H9 (cell line): ENCODE measurements at regions not wholly inside any gene's neighbourhood (a gene's known extent, or its start where the extent isn't known, plus 50 kb on each side); places are given as distances from the start of the nearest gene placed in this dataset.

Experiments used
- DNase-seq: peaks from one replicate; pipeline ENCODE4 v3.0.0-alpha.2; 2017
- H2AFZ ChIP-seq: one replicate; pipeline ENCODE4 v1.6.1; 2013; ENCODE audit warnings: mild to moderate bottlenecking, low read length, control low read depth, moderate library complexity
- H2AK5ac ChIP-seq: 2 replicates; pipeline ENCODE4 v1.6.1; 2013; ENCODE audit warnings: low read length, control low read depth, mixed read lengths; ENCODE audit not compliant: insufficient read length
- H2BK120ac ChIP-seq: one replicate; pipeline ENCODE4 v1.6.1; 2013; ENCODE audit warnings: low read depth, mild to moderate bottlenecking, low read length, control low read depth, inconsistent platforms; ENCODE audit not compliant: poor library complexity, severe bottlenecking
- H2BK12ac ChIP-seq: 2 replicates; pipeline ENCODE4 v1.6.1; 2013; ENCODE audit warnings: low read length, control low read depth, mixed read lengths, low read depth; ENCODE audit not compliant: insufficient read length
- H2BK15ac ChIP-seq: 2 replicates; pipeline ENCODE4 v1.6.1; 2013; ENCODE audit warnings: low read depth, low read length, control low read depth
- H2BK20ac ChIP-seq: one replicate; pipeline ENCODE4 v1.6.1; 2013; ENCODE audit warnings: low read depth, mild to moderate bottlenecking, low read length, control low read depth, inconsistent platforms; ENCODE audit not compliant: poor library complexity, severe bottlenecking
- H2BK5ac ChIP-seq: 2 replicates; pipeline ENCODE4 v1.6.1; 2013; ENCODE audit warnings: low read length, control low read depth, mixed read lengths; ENCODE audit not compliant: insufficient read length
- H3K14ac ChIP-seq: 2 replicates; pipeline ENCODE4 v1.6.1; 2013; ENCODE audit warnings: low read length, control low read depth; ENCODE audit not compliant: insufficient read depth
- H3K18ac ChIP-seq: 2 replicates; pipeline ENCODE4 v1.6.1; 2013; ENCODE audit warnings: low read depth, mild to moderate bottlenecking, mixed read lengths, low read length, control low read depth; ENCODE audit not compliant: insufficient read length
- H3K23ac ChIP-seq: 2 replicates; pipeline ENCODE4 v1.6.1; 2013; ENCODE audit warnings: low read length, control low read depth, mixed read lengths, low read depth; ENCODE audit not compliant: insufficient read length
- H3K23me2 ChIP-seq: 2 replicates; pipeline ENCODE4 v1.6.1; 2013; ENCODE audit warnings: low read depth, mild to moderate bottlenecking, mixed read lengths, low read length, control low read depth; ENCODE audit not compliant: insufficient read length, poor library complexity, severe bottlenecking
- H3K27ac ChIP-seq: 2 replicates; pipeline ENCODE4 v1.5.1; 2013; ENCODE audit warnings: low read length, control low read depth, mixed read lengths, low read depth; ENCODE audit not compliant: insufficient read length
- H3K27me3 ChIP-seq: 2 replicates; pipeline ENCODE4 v1.6.1; 2013; ENCODE audit warnings: low read length, control low read depth, inconsistent platforms; ENCODE audit not compliant: insufficient read depth
- H3K4ac ChIP-seq: 2 replicates; pipeline ENCODE4 v1.6.1; 2013; ENCODE audit warnings: low read depth, mild to moderate bottlenecking, control low read depth, inconsistent platforms, low read length, moderate library complexity
- H3K4me1 ChIP-seq: 2 replicates; pipeline ENCODE4 v1.6.1; 2013; ENCODE audit warnings: low read length, control low read depth, inconsistent platforms; ENCODE audit not compliant: insufficient read depth
- H3K4me2 ChIP-seq: 2 replicates; pipeline ENCODE4 v1.6.1; 2013; ENCODE audit warnings: low read length, control low read depth, mixed read lengths; ENCODE audit not compliant: insufficient read length, insufficient read depth
- H3K56ac ChIP-seq: 2 replicates; pipeline ENCODE4 v1.6.1; 2013; ENCODE audit warnings: low read depth, mild to moderate bottlenecking, mixed read lengths, low read length, control low read depth; ENCODE audit not compliant: insufficient read length
- H3K79me1 ChIP-seq: 2 replicates; pipeline ENCODE4 v1.6.1; 2013; ENCODE audit warnings: low read depth, mild to moderate bottlenecking, moderate library complexity, low read length, control low read depth, inconsistent platforms; ENCODE audit not compliant: insufficient read depth, poor library complexity, severe bottlenecking
- H3K79me2 ChIP-seq: 2 replicates; pipeline ENCODE4 v1.6.1; 2013; ENCODE audit warnings: low read length, control low read depth, inconsistent platforms; ENCODE audit not compliant: insufficient read depth
- H3K9ac ChIP-seq: 2 replicates; pipeline ENCODE4 v1.6.1; 2013; ENCODE audit warnings: low read length, control low read depth, mixed read lengths; ENCODE audit not compliant: insufficient read length; ENCODE audit errors: extremely low read depth
- H3K9me3 ChIP-seq: one replicate; pipeline ENCODE4 v1.6.1; 2013; ENCODE audit warnings: low read depth, low read length, inconsistent platforms; ENCODE audit not compliant: control insufficient read depth
- H3T11ph ChIP-seq: one replicate; pipeline ENCODE4 v1.6.1; 2013; ENCODE audit warnings: mild to moderate bottlenecking, low read length, control low read depth, inconsistent platforms
- H4K20me1 ChIP-seq: one replicate; pipeline ENCODE4 v1.6.1; 2013; ENCODE audit not compliant: control insufficient read depth, insufficient read length, insufficient read depth
- H4K5ac ChIP-seq: 2 replicates; pipeline ENCODE4 v1.6.1; 2013; ENCODE audit warnings: low read depth, mild to moderate bottlenecking, mixed read lengths, low read length, control low read depth; ENCODE audit not compliant: insufficient read length
- H4K8ac ChIP-seq: replicated peaks from 2 replicates; pipeline ENCODE4 v1.6.1; 2013; ENCODE audit warnings: low read length, control low read depth, mixed read lengths, low read depth; ENCODE audit not compliant: insufficient read length
- H4K91ac ChIP-seq: 2 replicates; pipeline ENCODE4 v1.6.1; 2013; ENCODE audit warnings: low read depth, mild to moderate bottlenecking, moderate library complexity, mixed read lengths, low read length, control low read depth; ENCODE audit not compliant: insufficient read length
- H3K27ac Mint-ChIP-seq, 3 experiments: 2 replicates in 2 of 3; 3 replicates in 1 of 3; pipeline ENCODE4 v1.8.0; 2020 to 2021; ENCODE audit warnings: mixed read lengths in 3 of 3, mild to moderate bottlenecking in 1 of 3, moderate library complexity in 1 of 3
- H3K27me3 Mint-ChIP-seq: 2 replicates; pipeline ENCODE4 v1.8.0; 2021; ENCODE audit warnings: low read depth, mild to moderate bottlenecking, moderate library complexity, mixed read lengths
- H3K36me3 Mint-ChIP-seq, 3 experiments: 2 replicates in 2 of 3; 3 replicates in 1 of 3; pipeline ENCODE4 v1.8.0; 2020 to 2021; ENCODE audit warnings: low read depth in 3 of 3, mixed read lengths in 3 of 3; ENCODE audit not compliant: insufficient read depth in 1 of 3
- H3K4me1 Mint-ChIP-seq, 2 experiments: 2 replicates each; pipeline ENCODE4 v1.8.0; 2020; ENCODE audit warnings: mixed read lengths in 2 of 2
- H3K4me3 Mint-ChIP-seq, 2 experiments: 2 replicates in 1 of 2; 3 replicates in 1 of 2; pipeline ENCODE4 v1.8.0; 2020 to 2021; ENCODE audit warnings: mild to moderate bottlenecking in 2 of 2, mixed read lengths in 2 of 2, moderate library complexity in 1 of 2
- H3K9me3 Mint-ChIP-seq, 2 experiments: 2 replicates in 1 of 2; 3 replicates in 1 of 2; pipeline ENCODE4 v1.8.0; 2020; ENCODE audit warnings: mild to moderate bottlenecking in 2 of 2, mixed read lengths in 2 of 2, moderate library complexity in 1 of 2
- CTCF ChIP-seq: fragments of 200-600 bp; sonication (generic); conservative IDR thresholded peaks from 3 replicates; pipeline ENCODE4 v1.8.0; 2021; ENCODE audit warnings: antibody characterized with exemption, mild to moderate bottlenecking
- WGBS: extraction: QIAGEN DNeasy Blood & Tissue Kit; methylation state at CpG from one replicate; pipeline ENCODE4 v1.1.7; 2013; ENCODE audit warnings: missing lambda C conversion rate, low lambda C conversion rate, mixed read lengths; ENCODE audit not compliant: insufficient read length; ENCODE audit errors: extremely low coverage; 5-methylcytosine and 5-hydroxymethylcytosine counted together

- no peak overlapping the region for H3K4me2 ChIP-seq
- H3K4ac ChIP-seq, result no peak overlapping the region
- H3K4me1 Mint-ChIP-seq, result peaks cover 5% of the 10 kb centered on the region in 2 experiments; a peak in 2 of 4 replicates
- H4K20me1 ChIP-seq, result no peaks in the 10 kb centered on the region
- no peak overlapping the region for H2BK15ac ChIP-seq
- H3K18ac ChIP-seq, result no peak overlapping the region
- no peak overlapping the region for H3K23ac ChIP-seq
- no peak overlapping the region for H2BK12ac ChIP-seq
- H3K14ac ChIP-seq, result no peak overlapping the region
- no peaks in the 10 kb centered on the region for H3K36me3 Mint-ChIP-seq
- H3K79me2 ChIP-seq, result no peaks in the 10 kb centered on the region
- H4K5ac ChIP-seq, result no peak overlapping the region
- no peak for DNase-seq
- H2BK20ac ChIP-seq, result no peak overlapping the region
- H3K23me2 ChIP-seq, result no peaks in the 10 kb centered on the region
- no peak overlapping the region for H3K56ac ChIP-seq
- H3K27ac ChIP-seq, result no peak overlapping the region
- no peak for TF ChIP-seq CTCF
- no peak overlapping the region for H3K4me3 Mint-ChIP-seq
- H3K9ac ChIP-seq, result no peak overlapping the region
- no peak overlapping the region for H4K91ac ChIP-seq
- no peaks in the 10 kb centered on the region; a peak in 1 of 5 replicates for H3K9me3 Mint-ChIP-seq
- no peak overlapping the region for H2BK120ac ChIP-seq
- H3T11ph ChIP-seq, result no peak overlapping the region
- H3K27me3 ChIP-seq, result peaks cover 3% of the 10 kb centered on the region; the same call in 1 of the 2 replicates
- H3K79me1 ChIP-seq, result no peaks in the 10 kb centered on the region
- no peaks in the 10 kb centered on the region for H3K4me1 ChIP-seq
- no peak overlapping the region for H3K27ac Mint-ChIP-seq
- no peak overlapping the region for H4K8ac ChIP-seq
- no peak overlapping the region for H2BK5ac ChIP-seq
- H3K27me3 Mint-ChIP-seq, result peaks cover 62% of the 10 kb centered on the region
- no peaks in the 10 kb centered on the region for H3K9me3 ChIP-seq
- H2AK5ac ChIP-seq, result no peak overlapping the region
- no CpG with 5 or more reads among the region's 1 CpG for WGBS
- H2AFZ ChIP-seq, result no peak overlapping the region
Measured at GRCh38 chr6:40898073-40898472, 140.9 kb downstream of the UNC5CL start.
